Erythroblast (primary cell): ENCODE measurements at regions not wholly inside any gene's neighbourhood (a gene's known extent, or its start where the extent isn't known, plus 50 kb on each side); places are given as distances from the start of the nearest gene placed in this dataset.

Experiments
- GATA1 ChIP-seq: IDR thresholded peaks from 2 replicates; pipeline ENCODE4 v1.6.1; 2011; ENCODE audit warnings: low read depth, mild to moderate bottlenecking, control low read depth, low read length, moderate library complexity
- POLR2A ChIP-seq: IDR thresholded peaks from 2 replicates; pipeline ENCODE4 v1.6.1; 2011; ENCODE audit warnings: mild to moderate bottlenecking, low read length

DNA sequence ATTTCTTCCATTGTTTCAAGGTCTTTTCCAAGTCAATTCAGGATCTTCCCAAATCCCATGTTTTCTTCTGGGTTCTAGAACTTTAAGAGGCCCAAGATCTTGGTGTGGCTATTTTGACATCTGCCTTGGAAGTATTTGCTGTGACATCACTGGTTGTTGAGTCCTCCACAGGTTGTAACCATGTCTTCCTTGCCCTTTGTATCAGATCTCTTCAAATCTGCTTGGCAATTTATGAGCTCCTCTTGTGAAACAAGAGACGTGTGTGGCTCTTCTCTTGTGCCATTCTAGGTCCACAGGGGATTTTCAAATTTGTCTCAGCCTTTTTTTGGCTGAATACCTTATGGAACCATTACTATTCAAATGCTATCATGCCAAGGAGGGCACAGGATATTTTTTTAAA, 60.3 kb upstream of the KCNK2 start:
- TF ChIP-seq POLR2A (no peak), GATA1 (no peak)
